ENCODE measurements at regions not wholly inside any gene's neighbourhood (a gene's known extent, or its start where the extent isn't known, plus 50 kb on each side); places are given as distances from the start of the nearest gene placed in this dataset.
"Not testable (repeated sequence)": the region's sequence is repeated elsewhere in the genome, so short reads cannot be mapped to it uniquely, and the experiment has no call there.

GRCh38 chr1:242629396-242629795, 104.9 kb upstream of the PLD5 start:
- no peak for DNase-seq (ENCODE audit: low read depth)

GRCh38 chr1:242623756-242624155, 99.3 kb upstream of the PLD5 start:
- DNase-seq (ENCODE audit: low read depth) = no peak

DNA sequence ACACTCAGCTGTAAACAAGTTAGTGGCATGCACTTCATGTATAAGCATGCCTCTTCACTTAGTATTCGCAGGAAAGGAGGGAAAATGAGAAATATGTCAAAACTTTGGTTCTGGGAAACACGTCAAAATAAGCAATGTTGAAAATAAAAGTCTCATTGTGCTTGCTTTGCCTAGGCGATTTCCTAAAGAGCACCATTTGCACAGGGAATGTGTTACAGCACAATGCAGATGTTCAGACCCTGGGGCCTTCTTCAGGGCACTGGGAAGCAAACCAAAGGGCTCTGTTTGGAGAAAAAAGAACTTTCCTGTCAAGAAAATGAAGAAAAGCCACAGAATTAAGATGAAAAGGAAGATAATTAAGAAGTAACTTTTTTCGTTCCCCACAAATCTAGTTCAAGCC, 98.6 kb upstream of the PLD5 start:
- no peak for DNase-seq (ENCODE audit: low read depth)

DNA sequence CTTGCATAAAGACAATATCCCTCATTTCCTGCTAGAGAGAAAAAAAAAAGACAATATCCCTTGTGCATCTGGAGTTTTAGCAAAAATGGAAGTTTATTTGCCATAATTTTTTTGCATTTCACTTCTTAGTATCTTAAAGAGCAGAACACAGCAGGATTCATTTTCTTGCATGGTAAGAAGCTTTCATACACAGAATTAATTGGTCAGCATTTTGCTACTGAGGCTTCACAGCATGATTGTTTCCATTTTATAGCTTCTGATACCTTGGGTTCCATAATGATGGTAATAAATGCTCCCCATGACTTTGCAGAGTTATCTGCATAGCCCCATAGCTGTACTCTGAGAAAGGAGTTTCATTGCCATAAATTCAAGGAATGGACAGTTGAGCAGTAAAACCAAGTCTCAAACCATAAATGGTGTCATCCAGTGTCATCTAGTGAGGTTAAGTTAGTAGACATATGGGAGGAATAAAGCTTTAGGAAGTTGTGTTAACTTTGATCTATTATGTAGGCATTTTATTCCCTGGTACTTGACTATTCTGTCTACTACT, 88.8 kb upstream of the PLD5 start:
- DNase-seq (ENCODE audit: low read depth) = no peak

DNA sequence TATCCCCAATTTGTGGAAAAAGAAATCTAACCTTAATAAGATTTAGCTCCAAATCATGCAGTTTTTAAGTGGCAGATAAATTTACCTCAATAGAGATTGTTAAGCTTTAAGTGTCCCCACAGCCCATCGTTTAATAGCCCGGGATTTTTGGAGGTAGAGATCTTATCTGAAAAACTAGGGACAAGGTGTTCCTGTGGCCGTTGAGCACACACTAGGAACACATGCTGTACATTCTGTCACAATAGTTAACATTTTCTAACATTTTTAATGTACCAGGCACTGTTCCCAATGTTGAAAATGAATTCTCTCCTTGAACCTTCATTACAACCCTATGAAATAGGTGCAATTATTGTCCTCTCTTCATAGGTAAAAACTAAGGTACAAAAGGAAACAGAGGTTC, 85.7 kb upstream of the PLD5 start:
- no peak for DNase-seq (ENCODE audit: low read depth)

GRCh38 chr1:242605521-242605920, 81.0 kb upstream of the PLD5 start:
- DNase-seq (ENCODE audit: low read depth) = no peak

DNA sequence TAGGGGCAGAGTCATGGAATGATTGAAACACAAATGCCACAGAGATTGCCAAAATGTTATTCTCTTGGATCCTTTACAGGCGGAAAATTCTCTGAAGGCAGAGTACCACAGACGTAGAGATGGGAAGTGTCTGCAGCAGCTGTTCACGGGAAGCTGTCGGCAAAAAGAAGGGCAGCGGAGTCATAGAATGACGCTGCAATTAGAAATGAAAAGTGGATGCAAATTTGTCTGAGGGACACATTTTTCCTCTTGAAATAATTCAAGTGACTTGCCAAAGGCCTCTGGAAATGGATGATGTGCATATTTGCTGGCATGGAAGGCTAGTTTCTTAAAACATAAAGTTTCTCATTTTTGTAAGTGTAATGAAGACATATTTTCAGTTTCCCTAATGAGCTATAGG, 77.5 kb upstream of the PLD5 start:
- no peak for DNase-seq (ENCODE audit: low read depth)

- not testable (repeated sequence) for DNase-seq (ENCODE audit: low read depth)
These were observed 69.3 kb upstream of the PLD5 start for GRCh38 chr1:242593756-242594155.

DNA sequence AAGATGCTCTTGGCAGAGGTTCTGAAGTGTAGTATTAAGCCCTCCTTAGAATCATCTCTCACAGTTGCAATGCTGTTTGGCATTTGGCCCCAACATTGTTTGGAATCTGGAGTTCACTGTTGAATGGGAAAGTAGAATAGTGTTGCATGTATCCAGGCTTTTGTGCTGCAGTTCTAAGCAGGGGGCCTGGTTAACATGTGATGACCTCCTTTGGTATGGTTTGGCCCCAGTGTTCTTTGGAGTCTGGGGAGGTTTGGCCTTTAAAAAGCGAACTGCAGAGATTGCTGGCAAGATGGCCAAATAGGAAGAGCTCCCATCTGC, 61.8 kb upstream of the PLD5 start:
- no peak for DNase-seq (ENCODE audit: low read depth)

GRCh38 chr1:242585616-242586359, 61.3 kb upstream of the PLD5 start:
- no peak for DNase-seq (ENCODE audit: low read depth)

- DNase-seq (ENCODE audit: low read depth) = no peak
These were observed 58.2 kb upstream of the PLD5 start for GRCh38 chr1:242582669-242583068.

DNA sequence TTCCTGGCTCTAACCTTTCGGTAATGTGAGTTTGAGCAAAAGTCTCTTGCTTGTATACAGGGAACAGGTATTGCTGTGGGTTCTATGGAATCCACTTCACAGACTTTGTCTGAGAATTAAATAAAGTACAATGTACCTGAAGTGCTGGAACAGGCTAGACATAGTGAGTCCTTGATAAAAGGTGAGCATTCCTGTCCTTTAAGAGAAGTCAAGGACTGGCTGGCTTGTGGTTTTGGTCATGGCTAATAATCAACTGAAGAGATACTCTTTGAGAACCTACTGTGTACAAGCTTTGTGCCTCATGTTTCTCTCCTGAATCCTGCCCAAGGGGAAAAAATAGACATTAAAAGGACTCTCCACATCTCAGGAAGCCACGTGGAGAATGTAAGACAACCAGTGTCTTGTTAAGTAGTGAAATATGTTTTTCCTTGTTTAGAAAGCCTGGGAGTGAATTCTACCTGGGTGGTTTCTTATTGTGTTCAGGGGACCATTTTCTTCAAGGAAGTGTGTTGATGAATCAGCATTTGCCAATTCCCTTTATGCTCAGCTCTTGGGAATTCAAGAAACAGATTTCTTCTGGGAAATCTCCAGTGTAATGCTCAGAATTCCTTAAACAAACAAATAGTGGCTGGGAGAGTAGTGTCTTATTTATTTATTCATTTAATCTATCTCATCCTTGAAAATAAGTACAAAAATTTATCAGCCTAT, 55.2 kb upstream of the PLD5 start:
- no peak for DNase-seq (ENCODE audit: low read depth)

All from forelimb muscle (tissue), 1 donor.